ENCODE measurements at regions not wholly inside any gene's neighbourhood (a gene's known extent, or its start where the extent isn't known, plus 50 kb on each side); places are given as distances from the start of the nearest gene placed in this dataset.
A peak's percentile ranks its signal among the peaks of the same experiment; 100 is the strongest.

DNA sequence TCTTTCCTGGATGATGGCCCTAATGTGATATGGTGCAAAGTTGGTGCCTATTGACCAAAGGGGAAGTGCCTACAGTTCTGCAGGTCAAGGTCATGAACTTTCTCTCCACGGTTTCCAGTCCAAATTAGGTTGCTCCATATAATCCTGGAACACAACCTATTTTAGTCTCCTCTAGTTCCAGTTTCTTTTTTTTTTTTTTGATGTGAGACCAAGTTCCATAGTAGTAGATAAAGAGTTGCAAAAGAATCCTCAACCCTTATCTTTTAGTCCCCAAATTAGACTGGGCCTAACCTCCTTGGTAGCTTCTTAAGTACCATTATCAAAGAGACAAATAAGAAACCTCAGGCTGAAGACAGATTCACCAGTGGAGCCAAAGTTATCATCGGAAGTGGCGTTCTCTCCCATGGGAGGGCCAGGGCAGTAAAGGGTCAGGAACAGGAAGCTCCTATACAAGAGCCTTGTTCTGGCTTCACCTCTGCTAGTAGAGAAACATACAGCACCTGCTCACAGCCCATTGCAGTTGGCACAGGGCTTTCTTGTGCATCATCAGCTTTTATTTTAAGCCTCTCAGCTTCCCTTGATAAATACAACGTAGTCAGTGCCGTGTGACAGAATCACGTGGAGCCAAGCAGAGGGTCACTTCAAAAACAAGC is 132.2 kb upstream of the RREB1 start (continued):
- no peak for TF ChIP-seq ZC3H4 (CRISPR knock-in tag; IDR thresholded peaks at IDR 0.05; ENCODE audit: borderline replicate concordance)
- TF ChIP-seq ZNF212 (CRISPR knock-in tag; IDR thresholded peaks at IDR 0.05) = no peak
- TF ChIP-seq KDM5B (IDR thresholded peaks at IDR 0.05; ENCODE audit: insufficient replicate concordance, low read depth, low read length) = no peak
- 0 out of 2 replicates have a peak, but pooled peaks have one; percentile 23 for TF ChIP-seq SMARCA4 (IDR thresholded peaks at IDR 0.05)
- no peak for TF ChIP-seq CBX8 (IDR thresholded peaks at IDR 0.05; ENCODE audit: borderline replicate concordance, extremely low read depth, low read depth, low read length, poor library complexity, severe bottlenecking)
- no peak for TF ChIP-seq TOE1 (IDR thresholded peaks at IDR 0.05; ENCODE audit: borderline replicate concordance)
- TF ChIP-seq TOE1 (CRISPR knock-in tag; IDR thresholded peaks at IDR 0.05; ENCODE audit: borderline replicate concordance, low read depth) = no peak
- no peak for TF ChIP-seq CHD2 (IDR thresholded peaks at IDR 0.05; ENCODE audit: low read depth, low read length)
- no peak for TF ChIP-seq MTA1 (IDR thresholded peaks at IDR 0.05; ENCODE audit: borderline replicate concordance)
- TF ChIP-seq, protein P1, sequence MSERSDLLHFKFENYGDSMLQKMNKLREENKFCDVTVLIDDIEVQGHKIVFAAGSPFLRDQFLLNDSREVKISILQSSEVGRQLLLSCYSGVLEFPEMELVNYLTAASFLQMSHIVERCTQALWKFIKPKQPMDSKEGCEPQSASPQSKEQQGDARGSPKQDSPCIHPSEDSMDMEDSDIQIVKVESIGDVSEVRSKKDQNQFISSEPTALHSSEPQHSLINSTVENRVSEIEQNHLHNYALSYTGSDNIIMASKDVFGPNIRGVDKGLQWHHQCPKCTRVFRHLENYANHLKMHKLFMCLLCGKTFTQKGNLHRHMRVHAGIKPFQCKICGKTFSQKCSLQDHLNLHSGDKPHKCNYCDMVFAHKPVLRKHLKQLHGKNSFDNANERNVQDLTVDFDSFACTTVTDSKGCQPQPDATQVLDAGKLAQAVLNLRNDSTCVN (CRISPR knock-in tag; IDR thresholded peaks at IDR 0.05) = no peak
- no peak for TF ChIP-seq ZNF175 (CRISPR knock-in tag; IDR thresholded peaks at IDR 0.05; ENCODE audit: low read depth)
- no peak for TF ChIP-seq MCM5 (IDR thresholded peaks at IDR 0.05; ENCODE audit: low read depth)
- TF ChIP-seq, protein P2, sequence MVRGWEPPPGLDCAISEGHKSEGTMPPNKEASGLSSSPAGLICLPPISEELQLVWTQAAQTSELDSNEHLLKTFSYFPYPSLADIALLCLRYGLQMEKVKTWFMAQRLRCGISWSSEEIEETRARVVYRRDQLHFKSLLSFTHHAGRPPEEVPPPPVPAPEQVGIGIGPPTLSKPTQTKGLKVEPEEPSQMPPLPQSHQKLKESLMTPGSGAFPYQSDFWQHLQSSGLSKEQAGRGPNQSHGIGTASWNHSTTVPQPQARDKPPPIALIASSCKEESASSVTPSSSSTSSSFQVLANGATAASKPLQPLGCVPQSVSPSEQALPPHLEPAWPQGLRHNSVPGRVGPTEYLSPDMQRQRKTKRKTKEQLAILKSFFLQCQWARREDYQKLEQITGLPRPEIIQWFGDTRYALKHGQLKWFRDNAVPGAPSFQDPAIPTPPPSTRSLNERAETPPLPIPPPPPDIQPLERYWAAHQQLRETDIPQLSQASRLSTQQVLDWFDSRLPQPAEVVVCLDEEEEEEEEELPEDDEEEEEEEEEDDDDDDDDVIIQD (CRISPR knock-in tag; IDR thresholded peaks at IDR 0.05) = no peak
- no peak for TF ChIP-seq GABPB1 (CRISPR knock-in tag; IDR thresholded peaks at IDR 0.05)
- TF ChIP-seq TAL1 (IDR thresholded peaks at IDR 0.05) = 0 out of 2 replicates have a peak, but pooled peaks have one; percentile 14
- no peak for TF ChIP-seq ZNF140 (CRISPR knock-in tag; IDR thresholded peaks at IDR 0.05)
- TF ChIP-seq HNRNPL (IDR thresholded peaks at IDR 0.05; ENCODE audit: low read depth, low read length) = no peak
- no peak for TF ChIP-seq NELFE (IDR thresholded peaks at IDR 0.05; ENCODE audit: insufficient read depth, insufficient read length)
- TF ChIP-seq CBX3 (IDR thresholded peaks at IDR 0.05; ENCODE audit: borderline replicate concordance in 1 of 2, low read length in 2 of 2) = no peak
- TF ChIP-seq, protein P3, sequence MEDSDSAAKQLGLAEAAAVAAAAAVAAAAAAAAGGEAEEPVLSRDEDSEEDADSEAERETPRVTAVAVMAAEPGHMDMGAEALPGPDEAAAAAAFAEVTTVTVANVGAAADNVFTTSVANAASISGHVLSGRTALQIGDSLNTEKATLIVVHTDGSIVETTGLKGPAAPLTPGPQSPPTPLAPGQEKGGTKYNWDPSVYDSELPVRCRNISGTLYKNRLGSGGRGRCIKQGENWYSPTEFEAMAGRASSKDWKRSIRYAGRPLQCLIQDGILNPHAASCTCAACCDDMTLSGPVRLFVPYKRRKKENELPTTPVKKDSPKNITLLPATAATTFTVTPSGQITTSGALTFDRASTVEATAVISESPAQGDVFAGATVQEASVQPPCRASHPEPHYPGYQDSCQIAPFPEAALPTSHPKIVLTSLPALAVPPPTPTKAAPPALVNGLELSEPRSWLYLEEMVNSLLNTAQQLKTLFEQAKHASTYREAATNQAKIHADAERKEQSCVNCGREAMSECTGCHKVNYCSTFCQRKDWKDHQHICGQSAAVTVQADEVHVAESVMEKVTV (CRISPR knock-in tag; IDR thresholded peaks at IDR 0.05) = no peak
- no peak for TF ChIP-seq L3MBTL2 (IDR thresholded peaks at IDR 0.05)
- no peak for TF ChIP-seq XRCC5 (IDR thresholded peaks at IDR 0.05; ENCODE audit: low read depth, low read length)
- no peak for TF ChIP-seq ZNF77 (CRISPR knock-in tag; IDR thresholded peaks at IDR 0.05)
- TF ChIP-seq LEF1 (IDR thresholded peaks at IDR 0.05) = no peak

All from K562 (cell line).